ENCODE measurements at regions not wholly inside any gene's neighbourhood (a gene's known extent, or its start where the extent isn't known, plus 50 kb on each side); places are given as distances from the start of the nearest gene placed in this dataset.

GRCh38 chr11:70505331-70505731, 107.0 kb downstream of the CTTN start:
- Histone ChIP-seq H3K9ac (ENCODE audit: insufficient read depth in 1 of 2, low read length in 2 of 2) (no peak overlapping the region), H3K4me1 (ENCODE audit: control insufficient read depth in 5 of 5, insufficient read depth in 5 of 5, low read length in 5 of 5) (no peaks in the 10 kb centered on the region), H3K9me3 (ENCODE audit: control insufficient read depth in 4 of 4, insufficient read depth in 3 of 4, low read length in 3 of 4) (peaks cover 0 to 2% (median 0%) of the 10 kb centered on the region in 4 donors), H3K36me3 (ENCODE audit: control insufficient read depth in 4 of 4, insufficient read depth in 4 of 4, low read length in 4 of 4) (no peaks in the 10 kb centered on the region), H3K27ac (ENCODE audit: low read depth in 1 of 2, low read length in 1 of 2) (no peak overlapping the region), H3K4me3 (no peak overlapping the region), H3K27me3 (ENCODE audit: control insufficient read depth in 3 of 3, insufficient read depth in 3 of 3, low read length in 2 of 3) (no peaks in the 10 kb centered on the region)
- no peak for TF ChIP-seq CTCF (IDR thresholded peaks at IDR 0.05; ENCODE audit: control extremely low read depth, extremely low read depth)
- no peak for ATAC-seq (ENCODE audit: insufficient read depth, low FRiP score)
- 84 to 91% methylated on average over 9 to 11 of the region's 11 CpGs for WGBS, 2 donors
- DNase-seq, result no peak

DNA sequence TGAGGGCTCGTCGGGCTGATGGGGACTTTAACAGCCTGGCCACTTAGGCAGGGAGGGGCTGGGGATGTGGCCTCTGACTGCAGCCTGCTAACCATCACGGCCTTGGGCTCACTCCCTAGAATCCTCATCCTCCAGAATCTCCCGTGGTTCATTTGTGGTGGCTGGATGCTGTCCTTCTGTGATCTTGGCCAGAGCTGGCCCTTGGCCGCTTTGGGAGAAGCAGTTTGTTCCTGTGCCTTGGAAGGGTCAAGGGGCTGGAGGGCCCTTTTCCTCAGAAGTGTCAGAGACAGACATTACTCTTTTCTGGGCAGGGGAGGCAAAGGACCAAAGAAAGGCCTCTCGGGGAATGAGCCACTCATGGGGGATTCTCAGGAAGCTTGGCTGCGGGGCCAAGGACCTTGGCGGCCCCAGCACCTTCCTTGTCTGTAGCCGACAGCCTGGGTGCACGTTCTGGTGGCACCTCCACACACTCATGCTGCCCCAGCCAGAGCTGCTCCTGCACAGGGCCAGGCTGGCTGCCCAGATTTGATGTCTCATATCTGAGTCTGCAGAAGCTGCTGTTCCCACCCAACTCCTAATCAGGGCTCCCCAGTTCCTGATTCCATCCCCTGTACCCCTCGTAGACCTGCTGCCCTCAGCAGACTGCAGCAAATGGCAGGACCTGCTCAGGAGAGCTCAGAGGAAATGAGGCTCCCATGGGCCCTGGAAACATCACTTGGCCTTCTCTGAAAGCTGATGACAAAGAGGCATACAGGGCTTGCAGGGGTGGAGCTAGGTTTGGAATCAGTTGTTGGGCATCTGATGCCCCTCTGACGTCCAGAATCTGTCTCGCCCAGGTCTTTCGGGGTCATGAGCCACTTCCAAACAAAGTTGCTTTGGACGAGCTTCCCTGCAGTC, 107.7 kb downstream of the CTTN start:
- no peak for DNase-seq

DNA sequence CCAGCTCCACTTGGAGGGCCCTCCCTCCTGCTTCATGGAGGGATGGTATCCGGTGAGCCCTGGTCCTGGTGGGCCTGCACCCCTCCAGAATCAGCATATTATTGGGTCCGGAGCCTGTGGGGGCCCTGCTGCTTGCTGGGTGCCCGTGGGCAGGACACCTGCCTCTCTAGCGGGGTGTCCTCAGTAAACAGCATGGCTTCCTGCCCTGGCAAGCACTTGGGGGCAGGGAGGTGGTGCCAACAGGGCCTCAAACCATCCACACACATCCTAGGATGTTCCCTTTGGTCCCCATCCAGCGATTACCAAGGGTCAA, 108.3 kb downstream of the CTTN start:
- Histone ChIP-seq H3K4me1 (ENCODE audit: control insufficient read depth in 5 of 5, insufficient read depth in 5 of 5, low read length in 5 of 5) (no peaks in the 10 kb centered on the region), H3K27me3 (ENCODE audit: control insufficient read depth in 3 of 3, insufficient read depth in 3 of 3, low read length in 2 of 3) (no peaks in the 10 kb centered on the region), H3K9ac (ENCODE audit: insufficient read depth in 1 of 2, low read length in 2 of 2) (no peak overlapping the region), H3K27ac (ENCODE audit: low read depth in 1 of 2, low read length in 1 of 2) (no peak overlapping the region), H3K9me3 (ENCODE audit: control insufficient read depth in 4 of 4, insufficient read depth in 3 of 4, low read length in 3 of 4) (peaks cover 0 to 8% (median 0%) of the 10 kb centered on the region in 4 donors), H3K4me3 (no peak overlapping the region), H3K36me3 (ENCODE audit: control insufficient read depth in 4 of 4, insufficient read depth in 4 of 4, low read length in 4 of 4) (no peaks in the 10 kb centered on the region)
- 84% methylated on average over 5 of the region's 5 CpGs for WGBS, 2 donors
- DNase-seq, result no peak
- no peak for ATAC-seq (ENCODE audit: insufficient read depth, low FRiP score)
- no peak for TF ChIP-seq CTCF (IDR thresholded peaks at IDR 0.05; ENCODE audit: control extremely low read depth, extremely low read depth)

More for the DNA sequence above, 107.7 kb downstream of the CTTN start:
- H3K27me3 ChIP-seq (ENCODE audit: control insufficient read depth in 3 of 3, insufficient read depth in 3 of 3, low read length in 2 of 3), result no peaks in the 10 kb centered on the region
- peaks cover 0 to 5% (median 0%) of the 10 kb centered on the region in 4 donors for H3K9me3 ChIP-seq (ENCODE audit: control insufficient read depth in 4 of 4, insufficient read depth in 3 of 4, low read length in 3 of 4)
- no peak overlapping the region for H3K9ac ChIP-seq (ENCODE audit: insufficient read depth in 1 of 2, low read length in 2 of 2)
- TF ChIP-seq CTCF (IDR thresholded peaks at IDR 0.05; ENCODE audit: control extremely low read depth, extremely low read depth), result no peak
- 84 to 91% methylated on average over 15 of the region's 15 CpGs for WGBS, 2 donors
- H3K27ac ChIP-seq (ENCODE audit: low read depth in 1 of 2, low read length in 1 of 2), result no peak overlapping the region
- no peak for ATAC-seq (ENCODE audit: insufficient read depth, low FRiP score)
- no peaks in the 10 kb centered on the region for H3K4me1 ChIP-seq (ENCODE audit: control insufficient read depth in 5 of 5, insufficient read depth in 5 of 5, low read length in 5 of 5)
- no peak overlapping the region for H3K4me3 ChIP-seq
- no peaks in the 10 kb centered on the region for H3K36me3 ChIP-seq (ENCODE audit: control insufficient read depth in 4 of 4, insufficient read depth in 4 of 4, low read length in 4 of 4)

All from lung (tissue), 11 donors.